ENCODE measurements at regions not wholly inside any gene's neighbourhood (a gene's known extent, or its start where the extent isn't known, plus 50 kb on each side); places are given as distances from the start of the nearest gene placed in this dataset.
"Not testable (repeated sequence)": the region's sequence is repeated elsewhere in the genome, so short reads cannot be mapped to it uniquely, and the experiment has no call there.

DNA sequence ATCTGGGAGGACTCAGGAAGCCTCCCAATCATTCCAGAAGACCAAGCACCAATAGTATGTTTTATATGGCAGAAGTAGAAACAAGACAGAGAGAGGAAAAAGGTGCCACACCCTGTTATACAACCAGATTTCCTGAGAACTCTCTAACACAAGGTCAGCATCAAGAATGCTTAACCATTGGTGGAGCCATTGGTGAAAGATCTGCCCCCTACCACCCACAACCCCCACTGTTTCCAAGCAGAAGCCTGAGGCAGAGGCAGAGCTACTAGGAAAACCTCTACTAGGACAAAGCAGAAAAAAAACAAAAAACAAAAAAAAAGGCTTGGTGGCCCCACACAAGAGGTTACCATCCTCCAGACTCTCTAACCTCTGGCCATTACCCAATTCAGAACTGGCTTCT, 336.2 kb downstream of the FOXD4L4 start:
- H3K9me2 ChIP-seq (replicated peaks; ENCODE audit: insufficient read depth); H2AFZ ChIP-seq; H3K27me3 ChIP-seq; H3K9me3 ChIP-seq (ENCODE audit: low read depth); H4K20me1 ChIP-seq (ENCODE audit: insufficient read depth, poor library complexity, severe bottlenecking); H3K4me3 ChIP-seq; H3K4me1 ChIP-seq (ENCODE audit: insufficient read depth); H3K27ac ChIP-seq; H3K79me2 ChIP-seq; H3K4me2 ChIP-seq; DNase-seq (ENCODE audit: low spot score); H3K36me3 ChIP-seq (replicated peaks; ENCODE audit: insufficient read depth, low read depth): not testable (repeated sequence)

- H3K27me3 ChIP-seq; H3K4me2 ChIP-seq; H4K20me1 ChIP-seq (ENCODE audit: insufficient read depth, poor library complexity, severe bottlenecking); H3K9me2 ChIP-seq (replicated peaks; ENCODE audit: insufficient read depth); DNase-seq (ENCODE audit: low spot score); H3K27ac ChIP-seq; H3K9me3 ChIP-seq (ENCODE audit: low read depth); H3K36me3 ChIP-seq (replicated peaks; ENCODE audit: insufficient read depth, low read depth); H2AFZ ChIP-seq; H3K4me3 ChIP-seq; H3K79me2 ChIP-seq; H3K4me1 ChIP-seq (ENCODE audit: insufficient read depth): not testable (repeated sequence)
- WGBS (ENCODE audit: low lambda C conversion rate, missing lambda C conversion rate): no CpG with 5 or more reads among the region's 1 CpG
These were observed 345.9 kb downstream of the FOXD4L4 start for GRCh38 chr9:66082811-66083210.

All from hepatocyte (in vitro differentiated cells).